22Rv1 (cell line): ENCODE measurements at regions not wholly inside any gene's neighbourhood (a gene's known extent, or its start where the extent isn't known, plus 50 kb on each side); places are given as distances from the start of the nearest gene placed in this dataset.

ENCODE experiments used
- H3K27ac ChIP-seq: fragments of 450-650 bp; 2 replicates; pipeline ENCODE4 v1.5.1; 2017
- ZFX ChIP-seq: fragments of 450-650 bp; IDR thresholded peaks from 2 replicates; pipeline ENCODE4 v1.6.1; 2017; ENCODE audit warnings: antibody characterized with exemption, borderline replicate concordance
- TF ChIP-seq, protein P1 (sequence below): fragments of 450-650 bp; IDR thresholded peaks from 2 replicates; pipeline ENCODE4 v1.5.1; 2017; ENCODE audit warnings: mild to moderate bottlenecking

DNA sequence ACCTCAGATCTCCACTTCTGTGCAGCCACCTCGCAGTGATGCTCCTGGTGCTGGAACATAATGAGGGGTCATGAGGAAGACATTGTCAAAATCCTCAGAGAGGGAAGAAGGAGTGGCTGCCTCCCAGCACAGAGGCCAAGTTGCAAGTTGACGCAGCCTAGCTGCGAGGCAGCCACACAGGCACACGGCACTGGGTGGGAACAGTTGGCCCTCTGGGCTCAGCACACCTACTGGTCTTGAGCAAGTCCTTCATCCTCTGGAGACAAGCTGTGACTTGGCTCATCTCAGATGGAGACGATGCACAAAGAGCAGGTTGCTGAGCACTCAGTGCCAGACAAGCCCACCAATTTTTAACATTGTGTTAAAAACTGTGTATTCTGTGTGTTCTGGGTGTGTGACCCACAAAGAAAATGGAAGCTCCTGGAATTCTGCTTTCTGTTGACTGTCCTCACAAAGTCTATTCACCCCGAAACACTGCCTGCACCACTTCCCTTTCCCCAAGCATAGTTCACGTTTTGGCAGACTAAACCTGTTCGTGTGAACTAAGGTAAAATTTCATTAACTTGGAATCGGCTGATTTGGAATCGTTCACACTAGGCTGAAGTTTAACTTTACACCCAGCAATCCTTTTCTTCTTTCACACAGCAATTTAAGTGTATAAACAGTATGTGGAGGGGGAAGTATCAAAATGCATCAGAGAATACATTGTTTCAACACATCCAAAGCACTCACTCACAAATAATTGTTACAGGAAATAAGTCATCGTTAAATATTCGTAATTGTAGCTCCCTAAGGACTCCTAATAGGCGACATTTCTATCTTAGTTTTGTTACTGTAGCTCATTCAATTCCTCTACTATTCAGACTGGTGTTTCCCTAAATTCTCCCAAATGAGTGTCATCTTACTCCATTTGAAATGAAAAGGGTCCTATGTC, 266.6 kb upstream of the ID2 start:
- no peak overlapping the region for H3K27ac ChIP-seq
- TF ChIP-seq, protein P1, sequence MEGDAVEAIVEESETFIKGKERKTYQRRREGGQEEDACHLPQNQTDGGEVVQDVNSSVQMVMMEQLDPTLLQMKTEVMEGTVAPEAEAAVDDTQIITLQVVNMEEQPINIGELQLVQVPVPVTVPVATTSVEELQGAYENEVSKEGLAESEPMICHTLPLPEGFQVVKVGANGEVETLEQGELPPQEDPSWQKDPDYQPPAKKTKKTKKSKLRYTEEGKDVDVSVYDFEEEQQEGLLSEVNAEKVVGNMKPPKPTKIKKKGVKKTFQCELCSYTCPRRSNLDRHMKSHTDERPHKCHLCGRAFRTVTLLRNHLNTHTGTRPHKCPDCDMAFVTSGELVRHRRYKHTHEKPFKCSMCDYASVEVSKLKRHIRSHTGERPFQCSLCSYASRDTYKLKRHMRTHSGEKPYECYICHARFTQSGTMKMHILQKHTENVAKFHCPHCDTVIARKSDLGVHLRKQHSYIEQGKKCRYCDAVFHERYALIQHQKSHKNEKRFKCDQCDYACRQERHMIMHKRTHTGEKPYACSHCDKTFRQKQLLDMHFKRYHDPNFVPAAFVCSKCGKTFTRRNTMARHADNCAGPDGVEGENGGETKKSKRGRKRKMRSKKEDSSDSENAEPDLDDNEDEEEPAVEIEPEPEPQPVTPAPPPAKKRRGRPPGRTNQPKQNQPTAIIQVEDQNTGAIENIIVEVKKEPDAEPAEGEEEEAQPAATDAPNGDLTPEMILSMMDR: no peak
- TF ChIP-seq ZFX: no peak

DNA sequence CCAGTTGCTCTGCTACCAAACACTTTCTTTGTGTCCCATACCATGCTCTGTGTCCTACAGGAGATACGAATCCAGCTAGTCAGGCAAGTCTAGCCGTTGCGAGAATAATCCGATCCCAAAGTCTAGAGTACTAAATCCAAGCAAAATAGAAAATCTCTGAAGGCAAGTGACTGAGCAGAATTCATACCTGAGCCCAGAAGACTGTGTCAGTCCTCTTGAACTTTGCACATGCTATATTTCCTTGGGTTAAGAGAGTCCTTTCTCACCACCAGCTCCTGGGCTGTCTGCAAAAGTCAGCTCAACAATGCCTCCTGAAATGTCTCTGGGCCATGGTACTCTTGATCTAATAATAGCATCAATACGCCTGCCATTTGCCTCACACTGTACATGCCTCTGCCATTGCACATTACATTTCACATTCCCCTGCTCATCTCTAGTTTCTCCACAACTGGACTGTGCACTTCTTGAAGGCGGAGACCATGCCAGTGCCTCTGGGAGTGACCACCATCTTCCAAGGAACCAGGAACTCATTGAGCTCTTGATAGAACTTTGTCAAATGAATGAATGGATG, 265.8 kb upstream of the ID2 start:
- no peak for TF ChIP-seq ZFX
- TF ChIP-seq, protein P1: no peak
- no peak overlapping the region for H3K27ac ChIP-seq

DNA sequence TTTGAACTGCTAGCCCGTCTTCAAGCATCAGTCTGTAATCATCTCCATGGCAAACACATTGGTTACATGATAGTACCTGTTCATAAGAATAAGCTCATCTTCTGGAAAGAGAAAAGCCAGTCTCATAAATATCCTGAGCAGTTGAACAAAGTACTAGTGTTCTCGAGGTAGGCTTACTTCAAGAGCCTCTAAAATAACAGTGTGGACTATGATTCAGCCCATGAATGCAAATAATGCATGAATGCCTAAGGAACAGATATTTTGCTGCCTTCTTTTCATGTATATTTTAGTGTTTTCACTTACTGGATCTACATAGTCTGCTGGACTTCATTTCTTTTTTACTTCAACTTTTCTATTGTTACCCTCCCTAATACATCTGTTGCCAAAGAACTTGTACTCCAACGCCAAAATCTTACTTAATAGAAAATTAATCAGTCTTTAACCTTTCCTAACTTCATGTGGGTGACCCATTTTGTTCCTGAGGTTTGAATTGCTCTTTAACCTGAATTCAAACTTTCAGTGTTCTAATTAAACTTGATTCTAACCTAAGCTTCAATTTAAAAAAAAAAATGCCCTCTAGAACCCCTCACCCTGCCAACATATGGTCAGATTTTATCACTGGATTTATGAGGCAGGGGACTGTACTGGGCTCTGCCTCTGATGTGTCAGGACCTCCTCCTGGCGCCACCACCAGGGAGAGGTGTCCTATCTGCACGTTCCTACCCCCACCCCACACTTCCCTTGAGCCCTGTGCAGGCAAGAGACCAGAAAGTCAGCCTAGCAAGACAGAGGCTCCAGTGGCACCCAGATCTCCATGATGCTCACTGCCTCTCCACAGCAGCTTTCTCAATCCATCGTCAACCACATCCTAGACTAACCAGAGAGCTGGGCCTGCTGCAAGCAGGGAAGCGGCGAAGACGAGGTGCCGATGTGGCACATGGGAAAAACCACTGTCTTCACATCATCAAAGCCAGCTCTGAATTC, 264.7 kb upstream of the ID2 start:
- no peak overlapping the region for H3K27ac ChIP-seq
- TF ChIP-seq, protein P1: no peak
- no peak for TF ChIP-seq ZFX

DNA sequence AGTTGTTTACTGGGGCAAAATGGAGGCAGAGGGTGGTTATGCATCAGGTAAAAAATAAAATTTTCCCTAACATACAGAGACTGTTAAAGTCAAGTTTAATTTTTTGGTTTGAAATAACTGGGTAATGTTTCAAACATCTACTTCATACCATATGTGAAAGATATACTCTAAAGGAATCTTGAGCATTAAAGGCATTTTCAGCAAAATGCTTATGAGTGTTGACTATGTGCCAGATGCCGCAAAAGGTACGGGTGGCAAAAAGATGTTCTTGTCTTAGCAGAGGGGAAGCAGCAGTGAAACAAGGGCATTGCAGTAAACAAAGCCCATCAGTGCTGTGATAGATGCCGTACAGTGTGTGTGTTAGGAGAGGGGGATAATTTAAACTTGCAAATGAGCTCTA, 263.1 kb upstream of the ID2 start:
- no peak overlapping the region for H3K27ac ChIP-seq
- TF ChIP-seq, protein P1: no peak
- TF ChIP-seq ZFX: no peak

DNA sequence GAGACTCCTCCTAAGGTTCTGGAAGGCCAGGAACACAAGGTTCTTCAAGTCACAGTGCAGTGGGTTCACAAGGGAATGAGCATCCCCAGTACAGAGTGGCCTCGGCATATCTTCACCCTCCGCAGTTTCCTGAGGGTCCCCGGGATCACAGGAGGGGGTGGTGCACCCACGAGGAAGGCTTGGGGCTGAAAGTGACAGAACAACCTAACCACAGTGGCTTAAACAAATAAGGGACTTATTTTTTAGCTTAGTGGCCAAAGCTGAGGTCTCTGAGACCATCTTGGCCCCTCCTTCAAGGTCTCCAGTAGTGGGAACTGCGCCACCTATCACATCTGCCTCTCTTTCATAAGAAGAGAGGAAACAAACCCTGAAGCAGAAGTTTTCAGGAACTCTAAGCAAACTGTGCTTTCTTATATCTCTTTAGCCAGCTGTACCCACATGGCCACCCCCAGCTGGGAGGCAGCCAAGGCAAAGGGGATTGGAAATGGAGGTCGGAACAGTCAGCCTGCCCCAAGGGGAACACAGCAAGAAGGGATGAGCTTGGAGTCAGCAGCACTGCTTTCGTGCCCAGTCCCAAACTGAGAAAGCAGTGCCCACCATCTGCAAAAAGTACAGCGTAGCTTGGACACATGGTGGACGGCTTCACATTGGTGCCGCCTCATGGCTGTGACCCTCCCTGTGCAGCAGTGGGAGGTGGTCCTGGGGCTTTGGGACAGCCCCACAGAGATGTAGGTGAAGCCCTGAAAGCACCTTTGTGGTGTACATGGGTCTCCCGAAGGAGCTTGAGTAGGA, 260.0 kb upstream of the ID2 start:
- TF ChIP-seq, protein P1: no peak
- no peak for TF ChIP-seq ZFX
- no peak overlapping the region for H3K27ac ChIP-seq

DNA sequence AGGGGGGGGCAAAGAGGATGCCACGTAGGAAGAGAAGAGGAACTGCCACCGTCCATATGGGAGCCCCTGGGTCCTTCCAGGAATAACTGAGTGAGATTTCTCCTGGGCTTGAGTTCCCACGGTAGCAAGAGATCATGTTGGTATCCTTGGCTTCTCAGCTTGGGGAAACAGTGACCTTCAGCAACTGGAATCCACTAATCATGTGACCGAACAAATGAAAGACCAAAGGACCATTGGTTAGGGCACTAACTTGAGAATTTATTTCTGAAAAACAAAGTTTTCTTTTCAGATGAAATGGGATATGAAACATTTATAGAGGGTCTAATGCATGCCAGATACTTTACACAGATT, 259.4 kb upstream of the ID2 start:
- TF ChIP-seq, protein P1: no peak
- no peak for TF ChIP-seq ZFX
- H3K27ac ChIP-seq: no peak overlapping the region
